Erythroblast (primary cell): ENCODE measurements at regions not wholly inside any gene's neighbourhood (a gene's known extent, or its start where the extent isn't known, plus 50 kb on each side); places are given as distances from the start of the nearest gene placed in this dataset.
"Not testable (repeated sequence)": the region's sequence is repeated elsewhere in the genome, so short reads cannot be mapped to it uniquely, and the experiment has no call there.

ENCODE experiments used
- DNase-seq, 2 experiments: peaks; one replicate each; lab custom pipeline; 2025; lab: John Stamatoyannopoulos, UW
- GATA1 ChIP-seq: IDR thresholded peaks from 2 replicates; pipeline ENCODE4 v1.6.1; 2011; ENCODE audit warnings: low read depth, mild to moderate bottlenecking, control low read depth, low read length, moderate library complexity
- POLR2A ChIP-seq: IDR thresholded peaks from 2 replicates; pipeline ENCODE4 v1.6.1; 2011; ENCODE audit warnings: mild to moderate bottlenecking, low read length

- no peak for DNase-seq
- TF ChIP-seq GATA1 (no peak), POLR2A (no peak)
Observed at GRCh38 chr1:79929356-79929755, 922.8 kb upstream of the ADGRL4 start.

GRCh38 chr1:79928901-79929300 is 922.4 kb upstream of the ADGRL4 start:
- TF ChIP-seq POLR2A (no peak), GATA1 (no peak)
- DNase-seq = no peak

GRCh38 chr1:79920960-79921669 is 914.6 kb upstream of the ADGRL4 start:
- TF ChIP-seq POLR2A (no peak), GATA1 (no peak)

GRCh38 chr1:79914896-79915295 is 908.4 kb upstream of the ADGRL4 start:
- no peak for DNase-seq
- TF ChIP-seq POLR2A (no peak), GATA1 (no peak)

More at GRCh38 chr1:79920960-79921669, 914.6 kb upstream of the ADGRL4 start:
- no peak for DNase-seq

- TF ChIP-seq POLR2A = no peak
- no peak for TF ChIP-seq GATA1
- no peak for DNase-seq
Observed at GRCh38 chr1:79912813-79913212, 906.3 kb upstream of the ADGRL4 start.

GRCh38 chr1:79903321-79903720 is 896.8 kb upstream of the ADGRL4 start:
- no peak for TF ChIP-seq GATA1
- no peak for TF ChIP-seq POLR2A
- no peak for DNase-seq

GRCh38 chr1:79902418-79902817 is 895.9 kb upstream of the ADGRL4 start:
- no peak for TF ChIP-seq POLR2A
- no peak for TF ChIP-seq GATA1
- no peak for DNase-seq

- no peak for DNase-seq
- TF ChIP-seq POLR2A (no peak), GATA1 (no peak)
Observed at GRCh38 chr1:79899914-79900313, 893.4 kb upstream of the ADGRL4 start.

- DNase-seq = no peak
- TF ChIP-seq POLR2A (no peak), GATA1 (no peak)
Observed at GRCh38 chr1:79896140-79896539, 889.6 kb upstream of the ADGRL4 start.

- DNase-seq = no peak
- TF ChIP-seq GATA1 (no peak), POLR2A (no peak)
Observed at GRCh38 chr1:79895573-79895972, 889.0 kb upstream of the ADGRL4 start.

- DNase-seq = not testable (repeated sequence)
Observed at GRCh38 chr1:79894129-79894528, 887.6 kb upstream of the ADGRL4 start.

- DNase-seq = no peak
Observed at GRCh38 chr1:79887059-79887458, 880.5 kb upstream of the ADGRL4 start.

GRCh38 chr1:79885101-79885500 is 878.6 kb upstream of the ADGRL4 start:
- TF ChIP-seq POLR2A (no peak), GATA1 (no peak)
- no peak for DNase-seq

More at GRCh38 chr1:79887059-79887458, 880.5 kb upstream of the ADGRL4 start:
- TF ChIP-seq POLR2A = no peak
- TF ChIP-seq GATA1 = no peak

GRCh38 chr1:79877086-79877485 is 870.6 kb upstream of the ADGRL4 start:
- TF ChIP-seq GATA1 = no peak
- no peak for TF ChIP-seq POLR2A
- DNase-seq = no peak

GRCh38 chr1:79875187-79875586 is 868.7 kb upstream of the ADGRL4 start:
- no peak for DNase-seq
- TF ChIP-seq GATA1 (no peak), POLR2A (no peak)

- no peak for TF ChIP-seq GATA1
- no peak for TF ChIP-seq POLR2A
- no peak for DNase-seq
Observed at GRCh38 chr1:79874289-79874688, 867.8 kb upstream of the ADGRL4 start.
